Keratinocyte (primary cell): ENCODE measurements at regions not wholly inside any gene's neighbourhood (a gene's known extent, or its start where the extent isn't known, plus 50 kb on each side); places are given as distances from the start of the nearest gene placed in this dataset.
A peak's percentile ranks its signal among the peaks of the same experiment; 100 is the strongest.

Source experiments
- DNase-seq: peaks from one replicate; pipeline ENCODE4 v3.0.0-alpha.2; 2011; ENCODE audit warnings: low read depth, missing footprints, low spot score
- FAIRE-seq: peaks from 2 replicates; lab custom pipeline; 2011; peaks lifted over from hg19 to GRCh38; lab: Jason Lieb, UNC
- H2AFZ ChIP-seq: 2 replicates; pipeline ENCODE4 v1.6.0; 2012; ENCODE audit warnings: low read length, control low read depth, inconsistent platforms; ENCODE audit not compliant: control insufficient read depth
- H3K27ac ChIP-seq: 2 replicates; pipeline ENCODE4 v1.5.1; 2011; ENCODE audit warnings: low read length; ENCODE audit not compliant: control insufficient read depth, insufficient read depth
- H3K27me3 ChIP-seq: 3 replicates; pipeline ENCODE4 v1.6.0; 2011; ENCODE audit warnings: low read length; ENCODE audit not compliant: control insufficient read depth, insufficient read depth; ENCODE audit errors: extremely low read depth
- H3K36me3 ChIP-seq, 2 experiments: 2 replicates in 1 of 2; 3 replicates in 1 of 2; pipeline ENCODE4 v1.5.1; 2011; ENCODE audit warnings: low read length in 2 of 2, mild to moderate bottlenecking in 1 of 2; ENCODE audit not compliant: control insufficient read depth in 2 of 2, insufficient read depth in 2 of 2; ENCODE audit errors: extremely low read depth in 1 of 2
- H3K4me1 ChIP-seq: 3 replicates; pipeline ENCODE4 v1.5.1; 2011; ENCODE audit warnings: low read length; ENCODE audit not compliant: control insufficient read depth, insufficient read depth; ENCODE audit errors: extremely low read depth
- H3K4me2 ChIP-seq: 3 replicates; pipeline ENCODE4 v1.6.0; 2011; ENCODE audit warnings: low read depth, low read length; ENCODE audit not compliant: control insufficient read depth, insufficient read depth; ENCODE audit errors: extremely low read depth
- H3K4me3 ChIP-seq, 3 experiments: fragments of 200-600 bp in 1 of 3; sonication (generic) in 1 of 3; 2 replicates in 2 of 3; 3 replicates in 1 of 3; pipeline ENCODE4 v1.5.1; 2011 to 2016; ENCODE audit warnings: low read length in 3 of 3, mild to moderate bottlenecking in 3 of 3, control low read depth in 2 of 3, inconsistent platforms in 1 of 3, low read depth in 1 of 3, mixed read lengths in 1 of 3, mixed run types in 1 of 3, moderate library complexity in 1 of 3; ENCODE audit not compliant: control insufficient read depth in 2 of 3, insufficient read depth in 2 of 3; ENCODE audit errors: extremely low read depth in 1 of 3
- H3K79me2 ChIP-seq: 2 replicates; pipeline ENCODE4 v1.6.0; 2012; ENCODE audit warnings: low read length; ENCODE audit not compliant: control insufficient read depth, insufficient read depth
- H3K9ac ChIP-seq: 3 replicates; pipeline ENCODE4 v1.6.0; 2011; ENCODE audit warnings: low read length; ENCODE audit not compliant: control insufficient read depth, insufficient read depth; ENCODE audit errors: extremely low read depth
- H3K9me1 ChIP-seq: 3 replicates; pipeline ENCODE4 v1.6.0; 2011; ENCODE audit warnings: low read length; ENCODE audit not compliant: control insufficient read depth, insufficient read depth; ENCODE audit errors: extremely low read depth
- H3K9me3 ChIP-seq: 2 replicates; pipeline ENCODE4 v1.5.1; 2012; ENCODE audit warnings: low read depth, low read length; ENCODE audit not compliant: control insufficient read depth
- H4K20me1 ChIP-seq: 3 replicates; pipeline ENCODE4 v1.6.0; 2011; ENCODE audit warnings: low read length; ENCODE audit not compliant: control insufficient read depth, insufficient read depth; ENCODE audit errors: extremely low read depth
- CTCF ChIP-seq, 3 experiments: IDR thresholded peaks in 1 of 3; conservative IDR thresholded peaks in 1 of 3; optimal IDR thresholded peaks in 1 of 3; 2 replicates in 2 of 3; 3 replicates in 1 of 3; pipeline versions ENCODE3 to v1.5.1; 2011; ENCODE audit warnings: low read length in 3 of 3, mild to moderate bottlenecking in 3 of 3, moderate library complexity in 2 of 3, control low read depth in 1 of 3, inconsistent platforms in 1 of 3; ENCODE audit not compliant: insufficient read depth in 2 of 3; ENCODE audit errors: extremely low read depth in 1 of 3
- EZH2 ChIP-seq: IDR thresholded peaks from one replicate; pipeline ENCODE4 v1.6.1; 2012; ENCODE audit warnings: inconsistent platforms, mild to moderate bottlenecking, low read length, moderate library complexity
- dilution Hi-C: fragments of 300-500 bp; cut with MboI; formaldehyde crosslinking; loops from one replicate; pipeline ENCODE4 v1.7.0; 2020; ENCODE audit warnings: low sequenced_read_pairs; ENCODE audit not compliant: extremely low pct_ligation_motif_present

DNA sequence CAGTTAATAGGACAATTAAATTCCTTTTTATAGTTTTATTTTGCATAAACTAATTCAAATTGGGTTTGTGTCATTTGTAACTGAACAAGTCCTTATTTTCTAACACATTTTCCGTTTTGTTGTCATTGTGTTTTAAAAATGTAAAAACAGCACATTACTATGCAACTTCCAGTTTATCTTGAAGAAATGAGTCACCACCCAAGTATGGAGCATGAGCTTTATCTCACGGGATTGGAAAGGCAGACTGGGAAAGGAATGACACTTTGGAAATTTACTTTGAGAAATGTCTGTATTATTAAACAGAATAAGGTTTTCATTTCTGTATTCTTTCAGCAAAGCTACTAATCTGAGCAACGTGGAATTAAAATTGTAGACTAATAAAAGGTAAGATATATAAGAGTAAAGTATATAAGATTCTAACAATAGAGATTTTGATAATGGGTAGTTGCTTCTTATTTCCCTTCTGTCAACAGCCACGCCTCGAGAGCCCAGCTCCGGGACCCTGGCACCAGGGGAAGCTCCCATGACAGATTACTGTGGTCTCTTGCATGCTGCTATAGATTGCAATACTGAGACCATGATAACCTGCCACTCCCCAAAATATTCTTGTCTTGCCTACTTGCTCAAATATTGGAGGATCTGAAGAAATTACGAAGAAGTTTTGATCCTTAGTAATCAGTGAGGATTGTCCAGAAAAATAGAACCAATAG lies 433.1 kb downstream of the CHSY3 start:
- dilution Hi-C loops: no loop called here
- H2AFZ ChIP-seq: no peak overlapping the region
- H3K9me3 ChIP-seq: no peaks in the 10 kb centered on the region
- TF ChIP-seq CTCF (optimal IDR thresholded peaks at IDR 0.05 in 1 of 3, IDR thresholded peaks at IDR 0.05 in 1 of 3, conservative IDR thresholded peaks at IDR 0.05 in 1 of 3; ENCODE audit: extremely low read depth in 1 of 3, insufficient read depth in 2 of 3, low read length in 3 of 3): no peak
- TF ChIP-seq EZH2: no peak
- H3K27me3 ChIP-seq: no peaks in the 10 kb centered on the region
- peak overlapping the region; percentile 32 for H3K27ac ChIP-seq
- H3K9me1 ChIP-seq: no peaks in the 10 kb centered on the region
- H4K20me1 ChIP-seq: no peaks in the 10 kb centered on the region
- H3K4me1 ChIP-seq: peaks cover 25% of the 10 kb centered on the region
- FAIRE-seq: peak; percentile 41
- H3K4me2 ChIP-seq: peak overlapping the region; percentile 23
- no peak overlapping the region for H3K9ac ChIP-seq
- H3K79me2 ChIP-seq: no peaks in the 10 kb centered on the region
- no peak for DNase-seq
- no peaks in the 10 kb centered on the region for H3K36me3 ChIP-seq
- H3K4me3 ChIP-seq: no peak overlapping the region

DNA sequence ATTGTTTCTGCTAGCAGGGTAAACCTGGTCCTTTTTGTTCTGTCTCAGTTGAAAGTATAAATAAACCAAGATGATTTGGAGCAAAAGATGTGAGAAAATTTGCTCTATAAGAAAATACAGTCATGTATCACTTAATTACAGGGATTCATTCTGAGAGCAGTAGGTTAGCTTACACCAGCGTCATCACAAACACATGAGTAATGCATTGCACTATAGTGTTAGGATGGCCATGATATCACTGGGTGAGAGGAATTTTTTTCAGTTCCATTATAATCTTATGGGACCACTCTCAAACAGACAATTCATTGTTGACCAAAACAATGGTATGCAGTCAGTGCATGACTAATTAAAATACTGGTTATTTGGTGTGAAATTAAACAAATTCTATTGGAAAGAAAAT lies 430.9 kb downstream of the CHSY3 start:
- H3K4me3 ChIP-seq: no peak overlapping the region
- H3K4me1 ChIP-seq: peaks cover 25% of the 10 kb centered on the region
- no peaks in the 10 kb centered on the region for H3K36me3 ChIP-seq
- H3K79me2 ChIP-seq: no peaks in the 10 kb centered on the region
- no peak for FAIRE-seq
- dilution Hi-C loops: no loop called here
- no peak overlapping the region for H3K27ac ChIP-seq
- DNase-seq: peak; percentile 9
- no peak overlapping the region for H3K9ac ChIP-seq
- H3K27me3 ChIP-seq: no peaks in the 10 kb centered on the region
- no peak overlapping the region for H2AFZ ChIP-seq
- H3K9me3 ChIP-seq: no peaks in the 10 kb centered on the region
- H4K20me1 ChIP-seq: no peaks in the 10 kb centered on the region
- H3K9me1 ChIP-seq: no peaks in the 10 kb centered on the region
- H3K4me2 ChIP-seq: no peak overlapping the region
- TF ChIP-seq CTCF (optimal IDR thresholded peaks at IDR 0.05 in 1 of 3, IDR thresholded peaks at IDR 0.05 in 1 of 3, conservative IDR thresholded peaks at IDR 0.05 in 1 of 3; ENCODE audit: extremely low read depth in 1 of 3, insufficient read depth in 2 of 3, low read length in 3 of 3) (no peak), EZH2 (no peak)
